ENCODE measurements at regions not wholly inside any gene's neighbourhood (a gene's known extent, or its start where the extent isn't known, plus 50 kb on each side); places are given as distances from the start of the nearest gene placed in this dataset.
"Not testable (repeated sequence)": the region's sequence is repeated elsewhere in the genome, so short reads cannot be mapped to it uniquely, and the experiment has no call there.

DNA sequence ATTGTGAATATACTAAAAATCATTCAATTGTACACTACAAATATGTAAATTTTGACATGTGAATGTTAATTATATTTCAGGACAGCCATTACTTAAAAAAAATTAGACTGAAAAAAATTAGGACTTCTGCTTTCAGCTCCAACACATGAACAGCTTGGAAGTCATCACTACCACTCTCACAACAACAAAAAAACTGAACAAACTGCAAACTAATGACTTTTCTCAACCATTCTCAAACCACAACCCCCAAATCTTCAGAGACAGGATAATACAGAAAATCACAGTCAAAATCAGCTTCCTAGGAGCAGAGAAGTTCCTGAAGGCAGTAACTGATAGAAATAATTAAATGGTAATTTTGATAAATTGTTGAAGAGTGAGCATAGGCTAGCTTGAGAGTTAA is 686.4 kb downstream of the TLE1 start:
- no peak for DNase-seq (ENCODE audit: low spot score)

DNA sequence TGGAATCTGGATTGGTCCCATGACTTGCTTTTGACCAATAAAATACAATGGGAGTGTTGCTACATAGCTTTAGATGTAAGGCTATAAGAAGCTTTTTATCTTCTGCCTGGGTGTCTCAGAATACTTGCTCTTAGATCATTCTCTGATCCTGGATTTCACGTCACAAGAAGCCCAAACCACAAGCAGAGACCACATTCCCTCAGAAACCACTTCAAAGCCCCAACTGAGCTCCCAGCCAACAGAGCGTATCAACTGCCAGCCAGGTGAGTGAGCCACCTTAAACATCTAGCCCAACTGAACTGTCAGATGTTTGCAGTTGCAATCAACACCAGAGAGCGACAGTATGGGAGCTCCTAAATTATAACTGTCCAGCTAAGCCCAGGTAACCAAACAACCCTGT is 687.1 kb downstream of the TLE1 start:
- DNase-seq (ENCODE audit: low spot score), result no peak

- no peak for DNase-seq (ENCODE audit: low spot score)
These were observed 693.6 kb downstream of the TLE1 start for GRCh38 chr9:80995759-80996158.

DNA sequence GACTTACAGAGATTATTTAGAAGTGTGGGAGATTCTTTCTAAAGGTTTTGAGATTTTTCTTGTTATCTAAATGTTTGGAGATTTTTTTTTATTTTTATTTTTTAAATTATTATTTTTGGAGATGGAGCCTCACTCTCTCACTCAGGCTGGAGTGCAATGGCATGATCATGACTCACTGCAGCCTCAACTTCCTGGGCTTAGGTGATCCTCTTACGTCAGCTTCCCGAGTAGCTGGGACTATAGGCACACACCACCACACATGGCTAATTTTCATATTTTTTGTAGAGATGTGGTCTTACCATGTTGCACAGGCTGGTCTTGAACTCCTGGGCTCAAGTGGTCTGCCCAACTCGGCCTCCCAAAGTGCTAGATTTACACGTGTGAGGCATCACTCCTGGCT is 694.5 kb downstream of the TLE1 start:
- no peak for DNase-seq (ENCODE audit: low spot score)

DNA sequence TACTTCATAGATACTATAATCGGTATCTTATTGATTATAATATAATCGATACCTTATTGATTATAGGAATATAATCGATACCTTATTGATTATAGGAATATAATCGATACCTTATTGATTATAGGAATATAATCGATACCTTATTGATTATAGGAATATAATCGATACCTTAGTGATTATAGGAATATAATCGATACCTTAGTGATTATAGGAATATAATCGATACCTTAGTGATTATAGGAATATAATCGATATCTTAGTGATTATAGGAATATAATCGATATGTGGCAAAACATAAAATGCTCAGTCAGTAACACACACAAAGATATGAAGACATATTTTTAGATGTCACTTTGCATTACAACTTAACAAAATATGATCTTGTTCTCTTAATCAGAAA is 703.8 kb downstream of the TLE1 start:
- DNase-seq (ENCODE audit: low spot score), result not testable (repeated sequence)

GRCh38 chr9:80976403-80976802 is 712.9 kb downstream of the TLE1 start:
- no peak for DNase-seq (ENCODE audit: low spot score)

DNA sequence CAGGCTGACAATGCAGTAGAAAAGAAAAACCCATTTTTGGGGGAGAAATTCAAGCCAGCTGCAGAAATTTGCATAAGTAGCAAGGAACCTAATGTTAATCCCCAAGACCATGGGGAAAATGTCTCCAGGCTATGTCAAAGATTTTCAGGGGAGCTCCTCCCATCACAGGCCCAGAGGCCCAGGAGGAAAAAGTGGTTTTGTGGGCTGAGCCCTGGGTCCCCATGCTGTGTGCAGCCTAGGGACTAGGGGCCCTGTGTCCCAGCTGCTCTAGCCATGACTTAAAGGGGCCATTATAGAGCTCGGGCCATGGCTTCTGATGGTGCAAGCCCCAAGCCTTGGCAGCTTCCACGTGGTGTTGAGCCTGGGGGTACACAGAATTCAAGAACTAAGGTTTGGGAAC is 719.0 kb downstream of the TLE1 start:
- DNase-seq (ENCODE audit: low spot score), result not testable (repeated sequence)

GRCh38 chr9:80968611-80969010 is 720.7 kb downstream of the TLE1 start:
- no peak for DNase-seq (ENCODE audit: low spot score)

DNA sequence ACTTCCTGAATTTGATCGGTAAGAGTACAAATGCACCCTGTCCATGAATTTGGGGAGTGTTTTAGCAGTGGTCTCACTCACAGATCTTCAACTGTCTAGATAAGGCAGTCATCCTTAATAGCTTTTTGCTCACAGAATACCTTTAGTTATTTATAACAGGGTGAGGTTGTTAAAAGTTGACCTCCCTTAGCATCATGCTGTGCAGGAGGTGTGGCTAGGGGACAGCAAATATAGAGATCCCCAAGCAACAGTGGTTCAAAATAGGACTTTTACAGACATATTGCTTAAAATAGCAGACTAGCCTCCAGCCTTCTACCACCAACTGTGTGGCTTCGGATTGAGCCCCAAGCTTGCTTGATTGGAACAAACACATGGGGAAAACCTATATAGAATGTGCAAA is 724.4 kb downstream of the TLE1 start:
- DNase-seq (ENCODE audit: low spot score), result no peak

- DNase-seq (ENCODE audit: low spot score), result no peak
These were observed 725.0 kb downstream of the TLE1 start for GRCh38 chr9:80964374-80964773.

DNA sequence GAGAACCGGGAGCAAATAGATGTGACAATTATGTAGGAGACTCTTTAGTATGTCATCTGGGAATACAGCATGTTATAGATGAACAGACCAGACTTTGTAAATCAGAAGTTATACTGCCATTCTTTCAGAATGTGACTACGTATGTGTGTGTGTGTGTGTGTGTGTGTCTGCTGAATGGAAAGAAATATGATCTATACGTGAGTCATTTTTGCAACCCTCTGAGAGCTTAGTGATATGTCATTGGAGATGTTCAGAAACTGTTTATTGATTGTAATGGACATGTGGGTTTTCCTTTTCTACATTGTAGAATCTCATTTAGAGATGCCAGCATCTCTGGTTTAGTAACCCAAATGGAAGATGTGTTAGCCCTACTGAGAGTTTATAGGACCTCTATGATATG is 731.5 kb downstream of the TLE1 start:
- DNase-seq (ENCODE audit: low spot score), result no peak

DNA sequence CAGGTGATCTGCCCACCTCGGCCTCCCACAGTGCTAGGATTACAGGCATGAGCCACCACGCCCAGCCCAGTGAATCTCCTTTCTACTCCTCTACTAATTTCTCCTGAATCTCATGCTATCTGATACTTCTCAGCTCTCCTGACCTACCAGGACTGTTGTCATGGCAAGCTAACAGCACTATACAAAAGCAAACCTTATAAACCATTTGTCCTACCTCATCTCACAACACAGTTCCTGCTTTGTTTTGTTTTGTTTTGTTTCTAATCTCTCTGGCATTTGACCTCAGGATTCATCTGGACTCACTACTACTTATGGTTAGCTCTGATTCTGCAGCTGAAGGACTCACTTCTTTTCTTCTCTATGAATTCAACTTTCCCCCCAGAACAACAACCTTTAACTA is 734.8 kb downstream of the TLE1 start:
- DNase-seq (ENCODE audit: low spot score), result no peak

GRCh38 chr9:80952363-80952922 is 736.9 kb downstream of the TLE1 start:
- DNase-seq (ENCODE audit: low spot score), result no peak

GRCh38 chr9:80951675-80952074 is 737.7 kb downstream of the TLE1 start:
- DNase-seq (ENCODE audit: low spot score), result no peak

GRCh38 chr9:80948876-80949275 is 740.5 kb downstream of the TLE1 start:
- no peak for DNase-seq (ENCODE audit: low spot score)

GRCh38 chr9:80948066-80948465 is 741.3 kb downstream of the TLE1 start:
- DNase-seq (ENCODE audit: low spot score), result no peak

- no peak for DNase-seq (ENCODE audit: low spot score)
These were observed 742.7 kb downstream of the TLE1 start for GRCh38 chr9:80946496-80947170.

DNA sequence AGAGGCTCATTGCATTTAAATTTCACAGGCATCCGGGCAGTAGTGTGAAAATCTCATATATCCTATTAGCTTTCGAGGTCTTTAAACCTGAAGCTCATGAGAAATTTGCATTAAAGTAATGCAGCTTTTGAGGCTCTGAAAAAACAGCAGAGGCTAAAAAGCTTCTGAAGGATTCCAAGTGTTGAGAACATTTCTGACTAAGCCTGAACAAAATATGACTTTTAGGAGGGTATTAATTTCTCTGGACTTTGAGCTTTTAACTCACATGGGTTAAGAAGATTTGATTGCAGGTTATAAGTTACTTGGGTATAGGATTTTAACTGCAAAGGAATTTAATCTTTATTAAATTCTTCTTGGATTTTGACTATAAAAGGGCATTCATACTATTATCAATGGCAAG is 743.9 kb downstream of the TLE1 start:
- no peak for DNase-seq (ENCODE audit: low spot score)

DNA sequence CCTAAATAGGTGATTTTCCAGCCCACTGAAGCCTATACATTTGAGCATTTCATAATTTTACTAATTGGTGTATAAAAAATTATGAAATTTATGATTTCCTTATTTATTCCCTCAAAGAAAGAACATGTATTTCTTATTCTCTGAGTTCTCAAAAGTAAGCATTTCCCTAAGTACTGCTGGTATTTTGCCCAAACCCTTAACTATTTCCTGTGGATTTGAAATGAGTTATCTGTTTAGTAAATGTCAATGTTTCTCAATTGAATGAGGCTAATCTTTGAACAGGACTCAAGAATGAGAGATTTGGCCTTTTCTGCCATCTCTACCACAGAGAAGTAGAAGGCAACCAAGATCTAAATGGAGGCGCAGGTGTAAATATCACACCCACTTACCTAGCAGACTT is 751.7 kb downstream of the TLE1 start:
- DNase-seq (ENCODE audit: low spot score), result no peak

DNA sequence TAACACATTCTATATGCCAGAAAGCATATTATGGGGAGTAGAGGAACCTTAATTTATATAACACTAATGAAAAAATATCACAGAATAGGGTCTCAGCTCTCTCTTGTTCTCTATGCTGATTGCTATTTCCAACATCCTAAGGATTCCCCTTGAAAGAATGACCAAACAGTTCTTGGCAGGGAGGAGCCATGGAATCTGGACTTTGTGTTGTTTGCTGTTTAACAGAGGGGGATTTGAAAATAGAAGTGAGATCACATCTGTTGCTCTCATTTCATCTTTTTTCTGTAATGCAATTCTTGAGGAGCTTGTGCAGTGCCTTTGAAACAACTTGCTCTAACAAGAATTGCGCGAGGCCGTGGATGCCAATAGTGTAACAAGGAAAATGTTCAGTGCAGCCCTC is 755.3 kb downstream of the TLE1 start:
- no peak for DNase-seq (ENCODE audit: low spot score)

- no peak for DNase-seq (ENCODE audit: low spot score)
These were observed 756.2 kb downstream of the TLE1 start for GRCh38 chr9:80932947-80933780.

- DNase-seq (ENCODE audit: low spot score), result no peak
These were observed 757.2 kb downstream of the TLE1 start for GRCh38 chr9:80932181-80932580.

GRCh38 chr9:80931163-80931562 is 758.2 kb downstream of the TLE1 start:
- no peak for DNase-seq (ENCODE audit: low spot score)

Data from cerebellar cortex (tissue), 1 donor.